NCI-H146 treated with DMSO at 0.1 percent for 48 hours (cell line): ENCODE measurements at regions not wholly inside any gene's neighbourhood (a gene's known extent, or its start where the extent isn't known, plus 50 kb on each side); places are given as distances from the start of the nearest gene placed in this dataset.
"Not testable (repeated sequence)": the region's sequence is repeated elsewhere in the genome, so short reads cannot be mapped to it uniquely, and the experiment has no call there.

Experiments used
- DNase-seq: peaks from one replicate; lab custom pipeline; 2025; ENCODE audit not compliant: unreplicated experiment; lab: John Stamatoyannopoulos, UW

GRCh38 chr2:16225545-16225944 is 285.2 kb downstream of the MYCN start:
- no peak for DNase-seq

DNA sequence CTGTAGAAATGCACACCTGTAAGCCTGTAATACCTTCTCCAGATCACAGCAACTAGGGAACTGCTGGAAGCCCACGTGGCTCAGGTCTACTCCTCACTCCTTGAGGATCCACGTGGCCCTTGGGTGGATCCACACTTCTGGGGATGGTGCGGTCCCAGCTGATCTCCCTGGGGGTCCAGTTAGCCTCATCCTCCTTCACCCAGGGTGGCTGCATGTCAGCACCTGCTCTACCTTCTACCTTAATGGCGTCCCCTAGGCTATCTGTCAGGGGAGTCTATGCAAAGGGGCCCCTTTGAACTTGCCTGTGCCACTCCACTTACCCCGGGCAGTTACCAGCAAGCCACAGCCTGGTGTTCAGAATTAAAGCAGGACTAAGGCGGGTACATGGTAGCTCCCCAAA is 284.7 kb downstream of the MYCN start:
- DNase-seq = no peak

- DNase-seq = no peak
Observed at GRCh38 chr2:16224298-16225045, 284.1 kb downstream of the MYCN start.

DNA sequence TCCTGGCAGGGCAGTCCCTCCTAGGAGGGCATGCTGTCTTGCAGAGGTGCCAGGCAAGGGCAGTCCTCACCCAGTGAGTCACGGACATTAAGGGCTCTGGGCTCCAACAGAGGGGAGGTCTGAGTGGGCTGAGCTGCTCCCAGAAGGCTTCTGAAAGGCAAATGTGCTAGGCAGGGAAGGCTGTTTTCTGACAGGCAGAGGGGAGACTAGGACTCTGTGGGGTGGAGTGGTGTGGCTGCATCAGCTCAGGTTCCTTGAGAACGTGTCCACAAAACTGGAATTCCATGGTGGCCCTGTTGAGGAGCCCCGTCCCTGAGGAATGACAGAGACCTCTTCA is 283.5 kb downstream of the MYCN start:
- no peak for DNase-seq

GRCh38 chr2:16223161-16223840 is 283.0 kb downstream of the MYCN start:
- no peak for DNase-seq

GRCh38 chr2:16222326-16222725 is 282.0 kb downstream of the MYCN start:
- DNase-seq = no peak

GRCh38 chr2:16221461-16222010 is 281.2 kb downstream of the MYCN start:
- DNase-seq = no peak

GRCh38 chr2:16219292-16219975 is 279.1 kb downstream of the MYCN start:
- DNase-seq = no peak

DNA sequence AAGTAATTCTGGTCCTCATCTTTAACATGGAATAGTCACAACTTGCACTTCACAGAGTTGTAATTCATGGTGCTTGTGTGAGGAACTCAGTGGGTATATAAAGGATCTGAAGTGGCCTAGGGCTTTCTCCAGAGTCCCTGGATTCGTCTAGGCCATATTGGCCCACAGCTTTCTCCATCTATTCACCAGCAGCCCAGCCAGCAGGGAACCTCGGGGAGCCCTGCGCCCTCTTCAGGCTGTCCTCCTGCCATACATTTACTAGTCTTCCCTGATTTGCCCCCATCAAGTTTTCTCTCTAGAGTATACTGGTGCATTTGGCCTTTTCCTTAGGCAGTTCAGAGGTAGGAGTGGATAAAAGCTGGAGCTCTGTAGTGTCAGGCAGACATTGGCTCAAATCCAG is 278.3 kb downstream of the MYCN start:
- no peak for DNase-seq

GRCh38 chr2:16218161-16218560 is 277.8 kb downstream of the MYCN start:
- DNase-seq = no peak

DNA sequence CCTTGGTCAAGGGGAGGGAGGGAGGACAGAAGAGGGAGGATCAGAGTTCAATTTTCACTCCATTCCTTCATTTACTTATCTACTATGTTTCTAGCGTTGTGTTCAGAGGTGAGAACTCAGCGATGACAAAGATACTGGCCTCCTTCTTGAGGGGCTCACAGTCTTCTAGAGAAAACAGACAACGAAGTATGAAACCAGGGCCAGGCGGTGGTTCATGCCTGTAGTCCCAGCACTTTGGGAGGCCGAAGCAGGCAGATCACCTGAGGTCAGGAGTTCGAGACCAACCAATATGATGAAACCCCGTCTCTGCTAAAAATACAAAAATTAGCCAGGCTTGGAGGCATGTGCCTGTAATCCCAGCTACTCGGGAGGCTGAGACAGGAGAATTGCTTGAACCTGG is 277.4 kb downstream of the MYCN start:
- not testable (repeated sequence) for DNase-seq

GRCh38 chr2:16217291-16217690 is 276.9 kb downstream of the MYCN start:
- DNase-seq = no peak

GRCh38 chr2:16216558-16216945 is 276.2 kb downstream of the MYCN start:
- DNase-seq = no peak

DNA sequence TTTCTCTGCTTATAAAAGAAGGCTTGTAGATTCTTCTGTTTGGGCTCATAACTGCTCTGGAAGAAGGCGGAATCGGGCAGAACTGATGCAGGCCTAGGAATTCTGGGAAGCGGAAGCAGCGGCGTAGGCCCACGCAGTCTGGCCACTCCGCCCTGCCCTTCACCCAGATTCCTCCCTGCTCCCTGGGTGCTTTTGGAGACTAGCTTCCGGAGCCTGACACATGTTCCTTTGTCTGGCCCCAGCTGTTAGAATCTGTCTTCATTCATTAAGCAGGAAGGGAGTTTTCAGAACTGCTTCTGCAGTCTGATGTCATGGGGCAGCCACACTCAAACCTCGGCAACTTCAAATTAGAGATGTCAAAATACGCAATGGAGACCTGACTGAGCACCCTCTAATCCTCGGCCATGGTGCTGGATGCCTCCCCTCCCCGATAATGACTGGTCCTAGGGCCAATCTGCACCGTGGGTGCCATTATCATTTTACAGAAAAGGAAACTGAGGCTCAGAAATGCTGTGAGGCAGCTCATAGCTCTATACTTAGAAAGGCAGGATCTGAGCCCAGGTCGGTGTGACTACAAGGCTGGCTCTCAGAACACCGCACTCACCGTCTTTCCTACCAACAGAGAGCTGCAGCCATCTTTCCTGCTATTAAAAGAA is 275.7 kb downstream of the MYCN start:
- no peak for DNase-seq

DNA sequence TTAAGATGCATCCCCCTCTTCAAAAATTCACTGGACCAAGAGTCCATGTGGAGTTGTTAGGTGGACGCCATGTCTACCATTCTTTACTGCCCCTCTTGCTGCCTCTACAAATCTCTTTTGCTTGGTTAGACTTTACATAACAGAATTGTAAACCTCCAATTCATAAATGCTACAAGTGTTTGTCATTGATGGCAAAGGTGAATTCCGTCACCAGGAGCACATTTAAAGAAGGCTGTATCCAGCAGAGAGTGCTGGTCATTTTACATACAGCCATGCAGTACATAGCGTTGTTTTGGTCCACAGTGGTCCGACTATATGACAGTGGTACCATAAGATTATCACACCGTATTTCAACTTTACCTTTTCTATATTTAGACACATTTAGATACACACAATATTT is 274.5 kb downstream of the MYCN start:
- DNase-seq = no peak

GRCh38 chr2:16214391-16214790 is 274.0 kb downstream of the MYCN start:
- no peak for DNase-seq

DNA sequence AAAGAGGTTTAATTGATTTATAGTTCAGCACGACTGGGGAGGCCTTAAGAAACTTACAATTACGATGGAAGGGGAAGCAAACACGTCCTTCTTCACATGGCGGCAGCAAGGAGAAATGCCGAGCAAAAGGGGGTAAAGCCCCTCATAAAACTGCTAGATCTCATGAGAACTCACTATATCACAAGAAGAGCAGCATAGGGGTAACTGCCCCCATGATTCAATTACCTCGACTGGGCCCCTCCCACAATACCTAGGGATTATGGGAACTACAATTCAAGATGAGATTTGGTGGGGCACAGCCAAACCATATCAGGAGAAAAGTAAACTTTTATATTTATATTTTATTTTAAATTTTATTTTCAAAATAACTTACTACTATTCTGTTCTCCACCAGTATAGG is 272.0 kb downstream of the MYCN start:
- DNase-seq = no peak

- DNase-seq = no peak
Observed at GRCh38 chr2:16211341-16211740, 271.0 kb downstream of the MYCN start.

GRCh38 chr2:16210841-16211240 is 270.5 kb downstream of the MYCN start:
- DNase-seq = no peak

DNA sequence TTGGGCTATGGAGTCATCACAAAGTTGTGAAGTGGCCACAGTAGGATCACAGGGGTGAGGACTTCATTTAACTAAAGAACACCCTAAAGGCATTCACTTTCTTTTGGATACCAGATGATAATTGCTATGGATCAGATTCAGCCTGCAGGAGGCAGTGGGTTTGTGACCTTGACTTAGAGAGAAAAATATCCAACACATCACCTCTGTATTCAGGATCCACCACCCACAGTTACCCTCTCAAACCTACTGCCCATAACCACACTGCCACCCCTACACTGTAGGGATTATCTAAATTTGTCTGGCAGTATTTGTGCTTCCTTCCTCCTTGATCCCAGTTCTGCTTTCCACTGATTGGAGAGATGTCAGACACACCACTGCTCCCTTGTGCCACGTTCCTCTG is 269.4 kb downstream of the MYCN start:
- DNase-seq = no peak

DNA sequence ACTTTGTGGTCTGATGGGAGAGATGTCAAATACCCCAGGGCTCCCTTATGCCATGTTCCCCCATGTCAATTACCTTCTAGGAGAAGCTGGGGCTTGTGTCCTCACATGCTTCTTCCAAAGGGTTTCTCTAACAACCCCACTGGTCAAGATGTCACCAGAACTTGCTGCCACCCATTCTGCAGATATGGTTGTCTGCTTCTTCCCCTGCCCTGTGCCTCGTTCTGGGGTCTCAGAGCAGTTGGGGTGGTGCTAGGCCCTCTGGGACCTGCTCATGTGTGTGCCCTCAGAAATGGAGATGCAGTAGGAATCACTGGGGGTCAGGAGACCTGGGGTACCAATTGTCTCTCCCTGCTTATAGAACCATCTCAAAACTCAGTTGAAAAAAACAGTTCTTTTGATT is 268.6 kb downstream of the MYCN start:
- no peak for DNase-seq
